ENCODE measurements at regions not wholly inside any gene's neighbourhood (a gene's known extent, or its start where the extent isn't known, plus 50 kb on each side); places are given as distances from the start of the nearest gene placed in this dataset.

DNA sequence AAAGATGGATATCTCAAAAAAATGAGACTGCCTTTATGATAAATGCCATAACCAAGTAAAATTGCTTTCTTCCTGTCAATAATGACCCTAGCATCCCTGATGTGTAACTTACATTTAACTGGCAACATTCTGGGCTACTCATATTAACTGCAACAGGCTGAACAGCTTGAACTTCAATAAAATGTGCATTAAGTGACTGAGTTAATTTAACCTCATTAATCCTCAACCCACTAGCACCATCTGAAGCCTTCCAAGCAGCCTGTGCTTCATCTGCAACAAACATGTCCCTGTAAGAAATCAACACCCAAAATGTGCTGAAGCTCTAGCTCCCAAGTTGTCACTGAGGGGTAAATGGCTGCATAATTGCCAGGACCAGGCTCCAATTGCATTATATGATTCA, 296.2 kb upstream of the ZC3H15 start:
- ChIA-PET CTCF (no interaction called here), POLR2A (no interaction called here)
- Histone ChIP-seq H3K36me3 (ENCODE audit: control insufficient read depth, insufficient read depth, low read length) (no peaks in the 10 kb centered on the region), H3K9me3 (ENCODE audit: control insufficient read depth, insufficient read depth, low read depth, low read length) (no peaks in the 10 kb centered on the region), H3K4me3 (ENCODE audit: low read depth in 2 of 2, low read length in 2 of 2) (no peak overlapping the region), H3K4me1 (ENCODE audit: control insufficient read depth, insufficient read depth, low read length) (no peaks in the 10 kb centered on the region), H3K27me3 (ENCODE audit: control insufficient read depth, insufficient read depth, low read length) (no peaks in the 10 kb centered on the region), H3K27ac (ENCODE audit: low read length) (no peak overlapping the region)
- DNase-seq (ENCODE audit: low read depth, low spot score) (no peak), ATAC-seq (no peak)
- intact Hi-C loops (cut with micrococcal nuclease; ENCODE audit: unreplicated experiment) (no loop called here), in situ Hi-C loops (cut with HindIII; ENCODE audit: low pct_unique_long_range_greater_than_20kb, low sequenced_read_pairs) (no loop called here)
- TF ChIP-seq, protein P1, sequence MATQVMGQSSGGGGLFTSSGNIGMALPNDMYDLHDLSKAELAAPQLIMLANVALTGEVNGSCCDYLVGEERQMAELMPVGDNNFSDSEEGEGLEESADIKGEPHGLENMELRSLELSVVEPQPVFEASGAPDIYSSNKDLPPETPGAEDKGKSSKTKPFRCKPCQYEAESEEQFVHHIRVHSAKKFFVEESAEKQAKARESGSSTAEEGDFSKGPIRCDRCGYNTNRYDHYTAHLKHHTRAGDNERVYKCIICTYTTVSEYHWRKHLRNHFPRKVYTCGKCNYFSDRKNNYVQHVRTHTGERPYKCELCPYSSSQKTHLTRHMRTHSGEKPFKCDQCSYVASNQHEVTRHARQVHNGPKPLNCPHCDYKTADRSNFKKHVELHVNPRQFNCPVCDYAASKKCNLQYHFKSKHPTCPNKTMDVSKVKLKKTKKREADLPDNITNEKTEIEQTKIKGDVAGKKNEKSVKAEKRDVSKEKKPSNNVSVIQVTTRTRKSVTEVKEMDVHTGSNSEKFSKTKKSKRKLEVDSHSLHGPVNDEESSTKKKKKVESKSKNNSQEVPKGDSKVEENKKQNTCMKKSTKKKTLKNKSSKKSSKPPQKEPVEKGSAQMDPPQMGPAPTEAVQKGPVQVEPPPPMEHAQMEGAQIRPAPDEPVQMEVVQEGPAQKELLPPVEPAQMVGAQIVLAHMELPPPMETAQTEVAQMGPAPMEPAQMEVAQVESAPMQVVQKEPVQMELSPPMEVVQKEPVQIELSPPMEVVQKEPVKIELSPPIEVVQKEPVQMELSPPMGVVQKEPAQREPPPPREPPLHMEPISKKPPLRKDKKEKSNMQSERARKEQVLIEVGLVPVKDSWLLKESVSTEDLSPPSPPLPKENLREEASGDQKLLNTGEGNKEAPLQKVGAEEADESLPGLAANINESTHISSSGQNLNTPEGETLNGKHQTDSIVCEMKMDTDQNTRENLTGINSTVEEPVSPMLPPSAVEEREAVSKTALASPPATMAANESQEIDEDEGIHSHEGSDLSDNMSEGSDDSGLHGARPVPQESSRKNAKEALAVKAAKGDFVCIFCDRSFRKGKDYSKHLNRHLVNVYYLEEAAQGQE (IDR thresholded peaks at IDR 0.05; ENCODE audit: insufficient read depth in 1 of 2, low read depth in 2 of 2, low read length in 1 of 2) = no peak
- TF ChIP-seq SIN3A (IDR thresholded peaks at IDR 0.05; ENCODE audit: borderline replicate concordance, insufficient read depth, low read depth, low read length) (no peak), POLR2AphosphoS5 (IDR thresholded peaks at IDR 0.05; ENCODE audit: low read depth, low read length) (no peak), TCF7L2 (IDR thresholded peaks at IDR 0.05; ENCODE audit: low read depth, low read length) (no peak)
- TF ChIP-seq, protein P2, sequence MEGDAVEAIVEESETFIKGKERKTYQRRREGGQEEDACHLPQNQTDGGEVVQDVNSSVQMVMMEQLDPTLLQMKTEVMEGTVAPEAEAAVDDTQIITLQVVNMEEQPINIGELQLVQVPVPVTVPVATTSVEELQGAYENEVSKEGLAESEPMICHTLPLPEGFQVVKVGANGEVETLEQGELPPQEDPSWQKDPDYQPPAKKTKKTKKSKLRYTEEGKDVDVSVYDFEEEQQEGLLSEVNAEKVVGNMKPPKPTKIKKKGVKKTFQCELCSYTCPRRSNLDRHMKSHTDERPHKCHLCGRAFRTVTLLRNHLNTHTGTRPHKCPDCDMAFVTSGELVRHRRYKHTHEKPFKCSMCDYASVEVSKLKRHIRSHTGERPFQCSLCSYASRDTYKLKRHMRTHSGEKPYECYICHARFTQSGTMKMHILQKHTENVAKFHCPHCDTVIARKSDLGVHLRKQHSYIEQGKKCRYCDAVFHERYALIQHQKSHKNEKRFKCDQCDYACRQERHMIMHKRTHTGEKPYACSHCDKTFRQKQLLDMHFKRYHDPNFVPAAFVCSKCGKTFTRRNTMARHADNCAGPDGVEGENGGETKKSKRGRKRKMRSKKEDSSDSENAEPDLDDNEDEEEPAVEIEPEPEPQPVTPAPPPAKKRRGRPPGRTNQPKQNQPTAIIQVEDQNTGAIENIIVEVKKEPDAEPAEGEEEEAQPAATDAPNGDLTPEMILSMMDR (IDR thresholded peaks at IDR 0.05) = no peak
- BruUV-seq (replicated peaks) = no TSS peak

GRCh38 chr2:186195696-186196095, 290.4 kb upstream of the ZC3H15 start:
- TF ChIP-seq, protein P2 (IDR thresholded peaks at IDR 0.05) = no peak
- TF ChIP-seq, protein P1 (IDR thresholded peaks at IDR 0.05; ENCODE audit: insufficient read depth in 1 of 2, low read depth in 2 of 2, low read length in 1 of 2) = no peak
- no peak for TF ChIP-seq POLR2AphosphoS5 (IDR thresholded peaks at IDR 0.05; ENCODE audit: low read depth, low read length)
- no peak for TF ChIP-seq SIN3A (IDR thresholded peaks at IDR 0.05; ENCODE audit: borderline replicate concordance, insufficient read depth, low read depth, low read length)
- no peak for TF ChIP-seq TCF7L2 (IDR thresholded peaks at IDR 0.05; ENCODE audit: low read depth, low read length)
- intact Hi-C loops (cut with micrococcal nuclease; ENCODE audit: unreplicated experiment) = no loop called here

More at GRCh38 chr2:186195696-186196095, 290.4 kb upstream of the ZC3H15 start:
- BruUV-seq (replicated peaks) = no TSS peak
- Histone ChIP-seq H3K27ac (ENCODE audit: low read length) (no peak overlapping the region), H3K4me3 (ENCODE audit: low read depth in 2 of 2, low read length in 2 of 2) (no peak overlapping the region), H3K4me1 (ENCODE audit: control insufficient read depth, insufficient read depth, low read length) (no peaks in the 10 kb centered on the region), H3K27me3 (ENCODE audit: control insufficient read depth, insufficient read depth, low read length) (no peaks in the 10 kb centered on the region), H3K9me3 (ENCODE audit: control insufficient read depth, insufficient read depth, low read depth, low read length) (no peaks in the 10 kb centered on the region), H3K36me3 (ENCODE audit: control insufficient read depth, insufficient read depth, low read length) (no peaks in the 10 kb centered on the region)
- no peak for DNase-seq (ENCODE audit: low read depth, low spot score)
- in situ Hi-C loops (cut with HindIII; ENCODE audit: low pct_unique_long_range_greater_than_20kb, low sequenced_read_pairs) = no loop called here
- POLR2A ChIA-PET = no interaction called here
- ATAC-seq = no peak
- CTCF ChIA-PET = interaction anchor here (0.6 kb wide), 1 partner anchor 24 kb away, joined by 3 read pairs; no protein-coding TSS in a partner anchor

Measured in Panc1 (cell line).